Lower lobe of right lung (tissue), 2 donors: ENCODE measurements at regions not wholly inside any gene's neighbourhood (a gene's known extent, or its start where the extent isn't known, plus 50 kb on each side); places are given as distances from the start of the nearest gene placed in this dataset.
A peak's percentile ranks its signal among the peaks of the same experiment; 100 is the strongest.

Experiments
- ATAC-seq, 2 donors: fragments of 200-7000 bp; cut with Tn5 transposase; one replicate each; pipeline ENCODE4 v1.9.1; 2020 to 2022; ENCODE audit warnings: mild to moderate bottlenecking in 2 of 2, moderate library complexity in 2 of 2
- DNase-seq: peaks from one replicate; pipeline ENCODE4 v3.0.0-alpha.2; 2020
- H3K27ac ChIP-seq: fragments of 200-600 bp; one replicate; pipeline ENCODE4 v1.8.0; 2022
- H3K27me3 ChIP-seq: fragments of 200-600 bp; one replicate; pipeline ENCODE4 v1.8.0; 2022; ENCODE audit warnings: low read depth
- H3K36me3 ChIP-seq: fragments of 200-600 bp; one replicate; pipeline ENCODE4 v1.8.0; 2022; ENCODE audit warnings: mild to moderate bottlenecking
- H3K4me1 ChIP-seq: fragments of 200-600 bp; one replicate; pipeline ENCODE4 v1.8.0; 2022
- H3K4me3 ChIP-seq: fragments of 200-600 bp; one replicate; pipeline ENCODE4 v1.8.0; 2022; ENCODE audit warnings: mild to moderate bottlenecking
- H3K9me3 ChIP-seq: fragments of 200-600 bp; one replicate; pipeline ENCODE4 v1.8.0; 2022
- intact Hi-C: fragments of 100-400 bp; cut with DNase I; formaldehyde crosslinking; loops from one replicate; pipeline ENCODE4 v1.11.0; 2022
- TF ChIP-seq, protein P1 (sequence below): fragments of 200-600 bp; IDR thresholded peaks from one replicate; pipeline ENCODE4 v1.8.0; 2022; ENCODE audit warnings: antibody characterized with exemption, mild to moderate bottlenecking
- donor health status: DM: no; HTN: yes; CAD: no; lungs with severe emphysema.

DNA sequence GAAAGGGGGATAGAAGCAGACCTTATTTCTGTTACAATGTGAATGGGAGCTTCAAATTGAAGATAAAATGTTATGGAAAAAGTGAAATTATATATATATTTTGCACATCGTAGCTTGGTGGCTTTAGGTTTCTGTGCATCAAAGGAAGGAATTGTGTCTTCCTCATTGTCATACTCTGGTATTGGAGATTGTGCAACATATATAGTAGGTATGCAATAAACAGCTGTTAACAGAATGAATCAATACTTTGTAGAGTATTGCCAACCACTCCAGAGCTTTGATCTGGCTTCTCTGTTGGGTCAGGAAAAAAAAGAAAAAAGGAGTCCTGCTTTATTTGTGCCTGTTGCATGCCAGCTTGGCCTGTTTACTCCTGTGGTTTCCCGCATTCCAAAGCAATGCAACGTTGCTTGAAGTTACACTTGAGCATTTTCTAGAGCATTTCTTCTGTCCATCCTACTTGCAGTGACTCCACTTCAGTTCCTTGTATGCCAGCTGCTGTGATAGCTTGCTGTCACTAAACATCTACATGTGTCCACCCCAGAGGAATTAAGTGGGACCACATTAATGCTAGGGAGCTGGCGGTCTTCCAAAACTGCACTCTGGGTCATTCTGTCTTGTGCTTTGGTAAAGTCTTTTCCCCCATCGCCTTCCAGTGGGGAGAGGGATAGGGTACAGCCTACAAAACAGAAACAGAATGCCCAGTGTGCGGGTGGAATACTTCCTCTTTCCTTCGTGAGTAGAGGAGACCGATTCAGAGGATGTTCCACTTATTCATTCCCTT lies 62.0 kb upstream of the MEF2C start:
- ATAC-seq (peak in 1 of 2 donors; percentile 46), DNase-seq (no peak)
- TF ChIP-seq, protein P1, sequence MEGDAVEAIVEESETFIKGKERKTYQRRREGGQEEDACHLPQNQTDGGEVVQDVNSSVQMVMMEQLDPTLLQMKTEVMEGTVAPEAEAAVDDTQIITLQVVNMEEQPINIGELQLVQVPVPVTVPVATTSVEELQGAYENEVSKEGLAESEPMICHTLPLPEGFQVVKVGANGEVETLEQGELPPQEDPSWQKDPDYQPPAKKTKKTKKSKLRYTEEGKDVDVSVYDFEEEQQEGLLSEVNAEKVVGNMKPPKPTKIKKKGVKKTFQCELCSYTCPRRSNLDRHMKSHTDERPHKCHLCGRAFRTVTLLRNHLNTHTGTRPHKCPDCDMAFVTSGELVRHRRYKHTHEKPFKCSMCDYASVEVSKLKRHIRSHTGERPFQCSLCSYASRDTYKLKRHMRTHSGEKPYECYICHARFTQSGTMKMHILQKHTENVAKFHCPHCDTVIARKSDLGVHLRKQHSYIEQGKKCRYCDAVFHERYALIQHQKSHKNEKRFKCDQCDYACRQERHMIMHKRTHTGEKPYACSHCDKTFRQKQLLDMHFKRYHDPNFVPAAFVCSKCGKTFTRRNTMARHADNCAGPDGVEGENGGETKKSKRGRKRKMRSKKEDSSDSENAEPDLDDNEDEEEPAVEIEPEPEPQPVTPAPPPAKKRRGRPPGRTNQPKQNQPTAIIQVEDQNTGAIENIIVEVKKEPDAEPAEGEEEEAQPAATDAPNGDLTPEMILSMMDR: no peak
- H3K36me3 ChIP-seq: no peaks in the 10 kb centered on the region
- no peaks in the 10 kb centered on the region for H3K27me3 ChIP-seq
- H3K9me3 ChIP-seq: no peaks in the 10 kb centered on the region
- intact Hi-C loops: no loop called here
- H3K4me3 ChIP-seq: no peak overlapping the region
- H3K27ac ChIP-seq: no peak overlapping the region
- peaks cover 6% of the 10 kb centered on the region for H3K4me1 ChIP-seq

DNA sequence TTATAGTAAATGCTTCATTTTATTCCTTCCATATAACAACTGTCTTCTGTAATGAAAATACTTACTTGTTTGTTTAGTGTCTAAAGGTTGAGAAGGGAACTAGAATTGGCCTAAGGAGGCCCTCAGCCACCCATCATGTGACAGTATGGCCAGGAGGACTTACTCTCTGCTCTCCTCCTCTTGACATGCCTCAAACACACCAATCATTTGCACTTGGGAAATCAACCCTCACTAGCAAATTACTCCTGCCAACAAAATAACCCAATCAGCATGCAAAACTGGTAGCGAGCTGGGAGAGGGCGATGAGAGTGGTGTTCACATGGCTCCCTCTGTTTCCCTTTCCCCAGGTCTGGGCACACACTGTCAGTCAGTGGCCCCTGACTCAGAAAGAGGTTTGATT lies 58.6 kb upstream of the MEF2C start:
- Histone ChIP-seq H3K27ac (no peak overlapping the region), H3K27me3 (no peaks in the 10 kb centered on the region), H3K4me3 (no peak overlapping the region), H3K9me3 (no peaks in the 10 kb centered on the region), H3K4me1 (peaks cover 6% of the 10 kb centered on the region), H3K36me3 (no peaks in the 10 kb centered on the region)
- intact Hi-C loops: no loop called here
- ATAC-seq (no peak), DNase-seq (no peak)
- TF ChIP-seq, protein P1: no peak

DNA sequence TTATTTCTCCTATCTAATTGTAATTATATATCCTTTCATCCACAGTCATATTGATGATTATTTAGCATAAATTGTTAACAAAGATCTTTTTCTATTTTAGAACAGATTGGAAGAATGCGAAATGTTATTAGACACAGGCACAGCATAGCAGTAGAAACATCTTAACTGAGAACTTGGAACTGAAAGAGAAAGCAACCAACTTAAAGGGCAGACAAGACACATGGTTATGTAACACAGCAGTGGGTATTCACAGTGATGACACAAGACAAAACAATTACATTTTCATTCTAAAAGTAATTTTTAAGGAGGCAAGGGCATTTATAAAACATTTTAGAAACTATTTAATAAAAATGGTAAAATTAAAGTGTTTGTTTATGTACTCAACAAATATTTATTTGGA lies 57.7 kb upstream of the MEF2C start:
- intact Hi-C loops: no loop called here
- ATAC-seq (no peak), DNase-seq (no peak)
- Histone ChIP-seq H3K36me3 (no peaks in the 10 kb centered on the region), H3K27ac (no peak overlapping the region), H3K27me3 (no peaks in the 10 kb centered on the region), H3K4me3 (no peak overlapping the region), H3K4me1 (peaks cover 6% of the 10 kb centered on the region), H3K9me3 (no peaks in the 10 kb centered on the region)
- TF ChIP-seq, protein P1: no peak

DNA sequence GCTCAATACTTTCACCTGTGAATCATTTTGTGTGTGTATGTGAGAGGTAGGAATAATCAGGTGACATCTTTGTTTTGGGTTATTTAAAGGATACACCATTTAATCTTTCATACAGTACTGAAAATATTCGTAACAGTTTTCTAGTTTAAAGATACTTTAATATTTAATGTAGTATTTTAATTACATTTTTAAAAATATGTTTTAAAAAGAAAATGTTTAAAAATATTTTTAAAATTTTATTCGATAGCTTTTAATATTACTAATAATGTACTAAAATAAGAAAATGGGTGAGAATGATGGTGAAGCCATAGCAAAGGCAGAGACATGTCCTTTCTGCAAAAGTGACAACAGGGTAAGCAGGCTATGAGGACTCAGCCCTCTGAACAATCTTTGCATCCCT lies 56.3 kb upstream of the MEF2C start:
- ATAC-seq (no peak), DNase-seq (no peak)
- Histone ChIP-seq H3K27me3 (no peaks in the 10 kb centered on the region), H3K36me3 (no peaks in the 10 kb centered on the region), H3K4me1 (peaks cover 6% of the 10 kb centered on the region), H3K4me3 (no peak overlapping the region), H3K9me3 (no peaks in the 10 kb centered on the region), H3K27ac (no peak overlapping the region)
- TF ChIP-seq, protein P1: no peak
- intact Hi-C loops: no loop called here

DNA sequence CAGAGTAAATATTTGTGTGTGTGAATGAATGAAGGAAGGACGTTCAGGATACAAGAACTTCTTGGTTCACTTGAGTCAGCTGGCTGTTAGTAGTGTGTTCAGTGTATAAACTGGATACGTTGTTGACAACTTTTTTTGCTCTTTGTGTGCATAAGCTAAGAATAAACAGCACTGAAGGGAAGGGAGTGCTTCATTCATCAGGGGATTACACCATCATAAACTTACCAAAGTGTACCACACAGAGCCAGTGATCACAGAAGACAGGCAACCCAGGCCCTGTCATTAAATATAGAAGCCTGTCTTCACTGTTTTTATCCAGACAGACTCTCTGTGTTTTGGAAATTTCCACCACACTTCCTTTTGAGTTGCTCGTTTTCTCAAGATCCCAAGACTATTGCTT lies 55.5 kb upstream of the MEF2C start:
- no peaks in the 10 kb centered on the region for H3K36me3 ChIP-seq
- no peaks in the 10 kb centered on the region for H3K27me3 ChIP-seq
- no peaks in the 10 kb centered on the region for H3K9me3 ChIP-seq
- intact Hi-C loops: no loop called here
- no peak overlapping the region for H3K27ac ChIP-seq
- TF ChIP-seq, protein P1: no peak
- DNase-seq: no peak
- H3K4me3 ChIP-seq: no peak overlapping the region
- peaks cover 6% of the 10 kb centered on the region for H3K4me1 ChIP-seq
- no peak for ATAC-seq
